ENCODE measurements at regions not wholly inside any gene's neighbourhood (a gene's known extent, or its start where the extent isn't known, plus 50 kb on each side); places are given as distances from the start of the nearest gene placed in this dataset.

GRCh38 chr5:152942633-152943336 is 537.7 kb upstream of the NMUR2 start (continued):
- TF ChIP-seq REST (IDR thresholded peaks at IDR 0.05; ENCODE audit: low read depth) (no peak), CBX3 (IDR thresholded peaks at IDR 0.05; ENCODE audit: low read depth) (no peak), ELF1 (IDR thresholded peaks at IDR 0.05; ENCODE audit: borderline replicate concordance, low read depth) (no peak), ZNF274 (IDR thresholded peaks at IDR 0.05; ENCODE audit: low read depth, low read length) (no peak), ZBTB33 (IDR thresholded peaks at IDR 0.05; ENCODE audit: extremely low read depth, insufficient replicate concordance, low read length) (no peak), ZFX (IDR thresholded peaks at IDR 0.05) (no peak)

GRCh38 chr5:152953788-152954483 is 536.5 kb upstream of the GRIA1 start:
- Histone ChIP-seq H3K4me3 (replicated peaks in 1 of 2; ENCODE audit: low read depth in 1 of 2, low read length in 2 of 2) (no peak overlapping the region), H3K27ac (ENCODE audit: low read depth, low read length) (no peak overlapping the region), H3K9ac (ENCODE audit: low read length) (no peak overlapping the region), H2AFZ (ENCODE audit: low read depth, low read length, poor library complexity, severe bottlenecking) (no peak overlapping the region), H3K27me3 (ENCODE audit: insufficient read depth, low read length) (no peaks in the 10 kb centered on the region), H3K36me3 (ENCODE audit: control insufficient read depth in 1 of 2, insufficient read depth in 2 of 2, low read length in 2 of 2) (no peaks in the 10 kb centered on the region), H3K9me3 (ENCODE audit: control insufficient read depth in 1 of 2, insufficient read depth in 1 of 2, low read depth in 1 of 2, low read length in 2 of 2) (peaks cover 0 to 25% of the 10 kb centered on the region in 2 experiments; a peak in 2 of 4 replicates), H3K4me1 (ENCODE audit: control insufficient read depth in 1 of 2, insufficient read depth in 2 of 2, low read length in 2 of 2) (no peaks in the 10 kb centered on the region), H3K79me2 (ENCODE audit: insufficient read depth, low read length) (no peaks in the 10 kb centered on the region), H4K20me1 (ENCODE audit: insufficient read depth) (no peaks in the 10 kb centered on the region; the same call in 1 of the 2 replicates), H3K9me2 (ENCODE audit: insufficient read depth) (no peaks in the 10 kb centered on the region), H3K4me2 (ENCODE audit: low read length) (no peak overlapping the region)
- no TSS peak for BruUV-seq (replicated peaks)
- no peak for DNase-seq (ENCODE audit: low read depth, low spot score)
- ChIA-PET RAD21 (ENCODE audit: low non-redundant PET in 1 of 2, low total read pairs in 2 of 2, uncharacterized antibody in 2 of 2, unreplicated experiment in 2 of 2) (no interaction called here), POLR2A (no interaction called here), CTCF (no interaction called here)
- intact Hi-C loops (cut with micrococcal nuclease), result no loop called here
- ATAC-seq, result no peak
- no peak for TF ChIP-seq EZH2 (IDR thresholded peaks at IDR 0.05)
- TF ChIP-seq EGR1 (IDR thresholded peaks at IDR 0.05; ENCODE audit: low read depth), result no peak
- TF ChIP-seq ELF1 (IDR thresholded peaks at IDR 0.05; ENCODE audit: borderline replicate concordance, low read depth), result no peak
- no peak for TF ChIP-seq CEBPB (IDR thresholded peaks at IDR 0.05; ENCODE audit: low read depth)
- no peak for TF ChIP-seq ZBTB33 (IDR thresholded peaks at IDR 0.05; ENCODE audit: extremely low read depth, insufficient replicate concordance, low read length)
- no peak for TF ChIP-seq POLR2A (IDR thresholded peaks at IDR 0.05; ENCODE audit: borderline replicate concordance, extremely low read depth, insufficient read depth, insufficient read length)
- TF ChIP-seq REST (IDR thresholded peaks at IDR 0.05; ENCODE audit: low read depth), result no peak
